ENCODE measurements at regions not wholly inside any gene's neighbourhood (a gene's known extent, or its start where the extent isn't known, plus 50 kb on each side); places are given as distances from the start of the nearest gene placed in this dataset.
"Not testable (repeated sequence)": the region's sequence is repeated elsewhere in the genome, so short reads cannot be mapped to it uniquely, and the experiment has no call there.

DNA sequence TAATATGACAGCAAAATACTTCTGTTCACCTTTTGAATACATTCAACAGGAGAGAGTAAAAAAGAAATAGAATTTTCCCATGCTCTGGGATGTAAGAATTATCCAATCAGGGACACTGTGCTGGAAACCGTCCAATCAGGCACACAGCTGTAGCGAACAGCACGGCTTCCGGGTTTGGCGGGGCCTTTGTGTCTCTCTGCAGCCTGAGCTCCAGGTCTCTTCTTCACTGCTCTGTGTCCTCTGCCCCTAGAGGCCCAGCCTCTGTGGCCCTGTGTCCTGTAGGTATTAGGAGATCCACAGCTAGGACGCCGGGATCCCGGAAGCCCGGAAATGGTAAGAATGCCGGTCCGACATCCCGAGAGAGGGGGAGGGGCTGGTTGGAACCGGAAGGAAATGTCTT, 92.7 kb downstream of the ZNF737 start:
- H3K79me2 ChIP-seq (ENCODE audit: insufficient read depth, low read length) = no peaks in the 10 kb centered on the region
- no peak overlapping the region for H3K27ac ChIP-seq (ENCODE audit: low read depth, low read length)
- TF ChIP-seq CTCF (IDR thresholded peaks at IDR 0.05; ENCODE audit: extremely low read depth, low read depth, low read length) = no peak
- no peaks in the 10 kb centered on the region for H4K20me1 ChIP-seq (ENCODE audit: insufficient read depth, low read length)
- no peak overlapping the region for H3K4me3 ChIP-seq (ENCODE audit: insufficient read depth, low read length)
- DNase-seq (ENCODE audit: insufficient read length, low spot score, missing footprints) = no peak
- H3K4me2 ChIP-seq (ENCODE audit: insufficient read depth, low read length) = no peak overlapping the region
- no peaks in the 10 kb centered on the region for H3K36me3 ChIP-seq (ENCODE audit: insufficient read depth, low read length)
- no peaks in the 10 kb centered on the region for H3K4me1 ChIP-seq (ENCODE audit: insufficient read depth, low read length)
- H3K9me3 ChIP-seq (ENCODE audit: low read depth, low read length) = no peaks in the 10 kb centered on the region
- no peak overlapping the region for H2AFZ ChIP-seq (ENCODE audit: low read length)
- H3K27me3 ChIP-seq (ENCODE audit: insufficient read depth, low read length) = no peaks in the 10 kb centered on the region

GRCh38 chr19:20471431-20471830, 94.2 kb downstream of the ZNF737 start:
- Histone ChIP-seq H2AFZ (ENCODE audit: low read length) (no peak overlapping the region), H3K4me1 (ENCODE audit: insufficient read depth, low read length) (no peaks in the 10 kb centered on the region), H3K36me3 (ENCODE audit: insufficient read depth, low read length) (no peaks in the 10 kb centered on the region), H3K27ac (ENCODE audit: low read depth, low read length) (no peak overlapping the region), H3K4me2 (ENCODE audit: insufficient read depth, low read length) (no peak overlapping the region), H3K9me3 (ENCODE audit: low read depth, low read length) (no peaks in the 10 kb centered on the region), H3K27me3 (ENCODE audit: insufficient read depth, low read length) (no peaks in the 10 kb centered on the region), H3K4me3 (ENCODE audit: insufficient read depth, low read length) (no peak overlapping the region), H3K79me2 (ENCODE audit: insufficient read depth, low read length) (no peaks in the 10 kb centered on the region), H4K20me1 (ENCODE audit: insufficient read depth, low read length) (no peaks in the 10 kb centered on the region)
- DNase-seq (ENCODE audit: insufficient read length, low spot score, missing footprints) = no peak
- TF ChIP-seq CTCF (IDR thresholded peaks at IDR 0.05; ENCODE audit: extremely low read depth, low read depth, low read length) = no peak

GRCh38 chr19:20470345-20471135, 95.0 kb downstream of the ZNF737 start:
- H3K27me3 ChIP-seq (ENCODE audit: insufficient read depth, low read length) = no peaks in the 10 kb centered on the region
- no peak overlapping the region for H3K4me3 ChIP-seq (ENCODE audit: insufficient read depth, low read length)
- no peak overlapping the region for H3K4me2 ChIP-seq (ENCODE audit: insufficient read depth, low read length)
- TF ChIP-seq CTCF (IDR thresholded peaks at IDR 0.05; ENCODE audit: extremely low read depth, low read depth, low read length) = no peak
- H3K4me1 ChIP-seq (ENCODE audit: insufficient read depth, low read length) = no peaks in the 10 kb centered on the region
- no peak overlapping the region for H2AFZ ChIP-seq (ENCODE audit: low read length)
- no peaks in the 10 kb centered on the region for H3K9me3 ChIP-seq (ENCODE audit: low read depth, low read length)
- no peak for DNase-seq (ENCODE audit: insufficient read length, low spot score, missing footprints)
- H3K27ac ChIP-seq (ENCODE audit: low read depth, low read length) = no peak overlapping the region
- no peaks in the 10 kb centered on the region for H3K36me3 ChIP-seq (ENCODE audit: insufficient read depth, low read length)
- H3K79me2 ChIP-seq (ENCODE audit: insufficient read depth, low read length) = no peaks in the 10 kb centered on the region
- no peaks in the 10 kb centered on the region for H4K20me1 ChIP-seq (ENCODE audit: insufficient read depth, low read length)

DNA sequence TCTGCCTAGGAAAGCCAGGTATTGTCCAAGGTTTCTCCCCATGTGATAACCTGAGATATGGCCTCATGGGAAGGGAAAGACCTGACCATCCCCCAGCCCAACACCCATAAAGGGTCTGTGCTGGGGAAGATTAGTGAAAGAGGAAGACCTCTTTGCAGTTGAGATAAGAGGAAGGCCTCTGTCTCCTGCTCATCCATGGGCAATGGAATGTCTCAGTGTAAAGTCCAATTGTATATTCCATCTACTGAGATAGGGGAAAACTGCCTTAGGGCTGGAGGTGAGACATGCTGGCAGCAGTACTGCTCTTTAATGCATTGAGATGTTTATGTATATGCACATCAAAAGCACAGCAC, 99.0 kb downstream of the ZNF737 start:
- H3K79me2 ChIP-seq (ENCODE audit: insufficient read depth, low read length); H3K27ac ChIP-seq (ENCODE audit: low read depth, low read length); H3K9me3 ChIP-seq (ENCODE audit: low read depth, low read length); H4K20me1 ChIP-seq (ENCODE audit: insufficient read depth, low read length); DNase-seq (ENCODE audit: insufficient read length, low spot score, missing footprints); H3K4me3 ChIP-seq (ENCODE audit: insufficient read depth, low read length); H3K27me3 ChIP-seq (ENCODE audit: insufficient read depth, low read length); H3K36me3 ChIP-seq (ENCODE audit: insufficient read depth, low read length); H3K4me2 ChIP-seq (ENCODE audit: insufficient read depth, low read length); H3K4me1 ChIP-seq (ENCODE audit: insufficient read depth, low read length); H2AFZ ChIP-seq (ENCODE audit: low read length): not testable (repeated sequence)

DNA sequence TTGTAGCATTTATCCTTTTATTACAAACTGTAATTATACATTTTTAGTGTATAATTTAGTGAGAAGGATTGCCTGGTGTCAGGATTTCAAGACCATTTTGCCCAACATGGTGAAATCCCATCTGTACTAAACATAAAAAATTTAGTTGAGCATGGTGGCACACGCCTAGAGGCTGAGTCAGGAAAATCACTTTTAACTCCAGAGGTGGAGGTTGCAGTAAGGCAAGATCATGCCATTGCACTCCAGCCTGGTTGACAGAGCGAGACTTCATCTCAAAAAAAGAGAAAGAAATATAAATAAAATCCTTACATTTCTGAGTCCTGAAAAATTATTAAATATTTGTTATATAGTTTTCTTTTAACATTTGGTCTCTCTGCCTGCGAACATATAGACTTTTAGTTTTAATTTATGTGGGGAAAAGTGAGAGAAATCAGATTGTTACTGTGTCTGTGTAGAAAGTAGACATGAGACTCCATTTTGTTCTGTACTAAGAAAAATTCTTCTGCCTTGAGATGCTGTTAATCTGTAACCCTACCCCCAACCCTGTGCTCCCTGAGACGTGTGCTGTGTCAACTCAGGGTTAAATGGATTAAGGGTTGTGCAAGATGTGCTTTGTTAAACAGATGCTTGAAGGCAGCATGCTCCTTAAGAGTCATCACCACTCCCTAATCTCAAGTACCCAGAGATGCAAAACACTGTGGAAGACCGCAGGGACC, 99.5 kb downstream of the ZNF737 start:
- H3K27me3 ChIP-seq (ENCODE audit: insufficient read depth, low read length); H2AFZ ChIP-seq (ENCODE audit: low read length); DNase-seq (ENCODE audit: insufficient read length, low spot score, missing footprints); H3K9me3 ChIP-seq (ENCODE audit: low read depth, low read length); H3K79me2 ChIP-seq (ENCODE audit: insufficient read depth, low read length); H3K36me3 ChIP-seq (ENCODE audit: insufficient read depth, low read length); H3K27ac ChIP-seq (ENCODE audit: low read depth, low read length); H3K4me3 ChIP-seq (ENCODE audit: insufficient read depth, low read length); H3K4me1 ChIP-seq (ENCODE audit: insufficient read depth, low read length); H4K20me1 ChIP-seq (ENCODE audit: insufficient read depth, low read length); H3K4me2 ChIP-seq (ENCODE audit: insufficient read depth, low read length): not testable (repeated sequence)

Data from osteoblast (primary cell).